ENCODE measurements at regions not wholly inside any gene's neighbourhood (a gene's known extent, or its start where the extent isn't known, plus 50 kb on each side); places are given as distances from the start of the nearest gene placed in this dataset.
"Not testable (repeated sequence)": the region's sequence is repeated elsewhere in the genome, so short reads cannot be mapped to it uniquely, and the experiment has no call there.

DNA sequence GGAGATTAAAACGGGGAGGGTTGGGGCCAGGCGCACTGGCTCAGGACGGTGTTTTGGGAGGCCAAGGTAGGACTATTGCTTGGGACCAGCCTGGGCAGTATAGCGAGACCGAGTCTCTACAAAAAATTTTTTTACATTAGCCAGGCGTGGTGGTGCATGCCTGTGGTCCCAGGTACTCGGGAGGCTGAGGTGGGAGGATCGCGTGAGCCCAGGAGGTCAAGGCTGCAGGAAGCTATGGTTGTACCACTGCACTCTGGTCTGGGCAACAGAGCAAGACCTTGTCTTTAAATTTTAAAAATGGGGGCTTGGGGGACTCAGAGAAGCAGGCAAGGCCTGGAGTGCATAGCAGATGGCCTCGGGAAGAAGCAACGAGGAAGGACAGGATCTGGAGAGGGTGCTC is 436.7 kb upstream of the ZNF722 start:
- TF ChIP-seq, protein P1, sequence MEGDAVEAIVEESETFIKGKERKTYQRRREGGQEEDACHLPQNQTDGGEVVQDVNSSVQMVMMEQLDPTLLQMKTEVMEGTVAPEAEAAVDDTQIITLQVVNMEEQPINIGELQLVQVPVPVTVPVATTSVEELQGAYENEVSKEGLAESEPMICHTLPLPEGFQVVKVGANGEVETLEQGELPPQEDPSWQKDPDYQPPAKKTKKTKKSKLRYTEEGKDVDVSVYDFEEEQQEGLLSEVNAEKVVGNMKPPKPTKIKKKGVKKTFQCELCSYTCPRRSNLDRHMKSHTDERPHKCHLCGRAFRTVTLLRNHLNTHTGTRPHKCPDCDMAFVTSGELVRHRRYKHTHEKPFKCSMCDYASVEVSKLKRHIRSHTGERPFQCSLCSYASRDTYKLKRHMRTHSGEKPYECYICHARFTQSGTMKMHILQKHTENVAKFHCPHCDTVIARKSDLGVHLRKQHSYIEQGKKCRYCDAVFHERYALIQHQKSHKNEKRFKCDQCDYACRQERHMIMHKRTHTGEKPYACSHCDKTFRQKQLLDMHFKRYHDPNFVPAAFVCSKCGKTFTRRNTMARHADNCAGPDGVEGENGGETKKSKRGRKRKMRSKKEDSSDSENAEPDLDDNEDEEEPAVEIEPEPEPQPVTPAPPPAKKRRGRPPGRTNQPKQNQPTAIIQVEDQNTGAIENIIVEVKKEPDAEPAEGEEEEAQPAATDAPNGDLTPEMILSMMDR (IDR thresholded peaks at IDR 0.05): not testable (repeated sequence)
- not testable (repeated sequence) for TF ChIP-seq POLR2AphosphoS5, EP300 (IDR thresholded peaks at IDR 0.05)
